ENCODE measurements at regions not wholly inside any gene's neighbourhood (a gene's known extent, or its start where the extent isn't known, plus 50 kb on each side); places are given as distances from the start of the nearest gene placed in this dataset.
"Not testable (repeated sequence)": the region's sequence is repeated elsewhere in the genome, so short reads cannot be mapped to it uniquely, and the experiment has no call there.

- no peak for DNase-seq
These were observed 330.1 kb downstream of the PAPSS1 start for GRCh38 chr4:107389965-107390364.

- DNase-seq = no peak
These were observed 331.2 kb downstream of the PAPSS1 start for GRCh38 chr4:107388736-107389274.

GRCh38 chr4:107380836-107381438 lies 339.1 kb downstream of the PAPSS1 start:
- DNase-seq = no peak

GRCh38 chr4:107380190-107380589 lies 339.8 kb downstream of the PAPSS1 start:
- no peak for DNase-seq

- no peak for DNase-seq
These were observed 340.8 kb downstream of the PAPSS1 start for GRCh38 chr4:107379054-107379869.

GRCh38 chr4:107376293-107376692 lies 340.2 kb upstream of the DKK2 start:
- DNase-seq = no peak

GRCh38 chr4:107366900-107367299 lies 330.8 kb upstream of the DKK2 start:
- no peak for DNase-seq

GRCh38 chr4:107366016-107366735 lies 330.1 kb upstream of the DKK2 start:
- DNase-seq = peak in 1 of 5 experiments; percentile 14

GRCh38 chr4:107363125-107363524 lies 327.0 kb upstream of the DKK2 start:
- DNase-seq = peak in 1 of 5 experiments; percentile 63

GRCh38 chr4:107359208-107359607 lies 323.1 kb upstream of the DKK2 start:
- no peak for DNase-seq

GRCh38 chr4:107354304-107354703 lies 318.2 kb upstream of the DKK2 start:
- peak in 1 of 5 experiments; percentile 8 for DNase-seq

- DNase-seq = no peak
These were observed 315.1 kb upstream of the DKK2 start for GRCh38 chr4:107351196-107351595.

- DNase-seq = no peak
These were observed 313.6 kb upstream of the DKK2 start for GRCh38 chr4:107349732-107350131.

GRCh38 chr4:107349266-107349665 lies 313.2 kb upstream of the DKK2 start:
- no peak for DNase-seq

GRCh38 chr4:107348188-107349050 lies 312.3 kb upstream of the DKK2 start:
- DNase-seq = no peak

GRCh38 chr4:107333518-107333917 lies 297.4 kb upstream of the DKK2 start:
- DNase-seq = no peak

- not testable (repeated sequence) for DNase-seq
These were observed 296.5 kb upstream of the DKK2 start for GRCh38 chr4:107332656-107333055.

- DNase-seq = no peak
These were observed 294.8 kb upstream of the DKK2 start for GRCh38 chr4:107330916-107331315.

GRCh38 chr4:107319386-107319785 lies 283.3 kb upstream of the DKK2 start:
- DNase-seq = no peak

GRCh38 chr4:107318078-107318477 lies 282.0 kb upstream of the DKK2 start:
- DNase-seq = no peak

- no peak for DNase-seq
These were observed 281.5 kb upstream of the DKK2 start for GRCh38 chr4:107317611-107318010.

- DNase-seq = no peak
These were observed 279.5 kb upstream of the DKK2 start for GRCh38 chr4:107315584-107315983.

Data from T-helper 2 cell (primary cell).